B cell (primary cell): ENCODE measurements at regions not wholly inside any gene's neighbourhood (a gene's known extent, or its start where the extent isn't known, plus 50 kb on each side); places are given as distances from the start of the nearest gene placed in this dataset.
"Not testable (repeated sequence)": the region's sequence is repeated elsewhere in the genome, so short reads cannot be mapped to it uniquely, and the experiment has no call there.

Experiments used
- ATAC-seq: fragments of 200-7000 bp; cut with Tn5 transposase; one replicate; pipeline ENCODE4 v1.10.0; 2021; ENCODE audit warnings: low read depth, mild to moderate bottlenecking, moderate number of reproducible peaks, moderate library complexity
- CTCF ChIA-PET: fragments of 350-600 bp; sonication (Branson Sonifier 250); formaldehyde crosslinking; loops from one replicate; lab custom pipeline; 2021; ENCODE audit warnings: antibody characterized with exemption, inconsistent platforms; lab: Charles Lee
- POLR2A ChIA-PET: fragments of 350-600 bp; sonication (Branson Sonifier 250); formaldehyde crosslinking; loops from one replicate; lab custom pipeline; 2021; ENCODE audit warnings: antibody characterized with exemption; lab: Charles Lee
- DNase-seq: peaks from one replicate; pipeline ENCODE4 v3.0.0; 2013
- H2AFZ ChIP-seq: 2 replicates; pipeline ENCODE4 v1.6.1; 2012; ENCODE audit warnings: mild to moderate bottlenecking, low read depth, low read length; ENCODE audit not compliant: insufficient read depth, poor library complexity, severe bottlenecking
- H3K27ac ChIP-seq, 2 donors: 1 replicate in 1 of 2; 2 replicates in 1 of 2; pipeline ENCODE4 v1.5.1; 2012 to 2013; ENCODE audit warnings: low read length in 2 of 2, mild to moderate bottlenecking in 2 of 2, moderate library complexity in 1 of 2
- H3K27me3 ChIP-seq, 4 experiments: fragments of 200-600 bp in 1 of 4; sonication (generic) in 1 of 4; replicated peaks in 1 of 4; 1 replicate in 2 of 4; 2 replicates in 2 of 4; pipeline versions ENCODE4 v1.6.1 to v1.7.0; 2013 to 2016; ENCODE audit warnings: low read length in 3 of 4, mild to moderate bottlenecking in 2 of 4, mixed read lengths in 1 of 4, moderate library complexity in 1 of 4; ENCODE audit not compliant: insufficient read depth in 4 of 4, control insufficient read depth in 3 of 4; ENCODE audit errors: control extremely low read depth in 1 of 4
- H3K36me3 ChIP-seq, 2 experiments: replicated peaks in 1 of 2; 1 replicate in 1 of 2; 2 replicates in 1 of 2; pipeline versions ENCODE4 v1.6.1 to v1.7.1; 2013; ENCODE audit warnings: low read length in 1 of 2; ENCODE audit not compliant: insufficient read depth in 2 of 2, control insufficient read depth in 1 of 2; ENCODE audit errors: control extremely low read depth in 1 of 2, extremely low read depth in 1 of 2
- H3K4me1 ChIP-seq, 2 donors: fragments of 200-600 bp in 1 of 2; sonication (generic) in 1 of 2; 1 replicate in 1 of 2; 2 replicates in 1 of 2; pipeline versions ENCODE4 v1.5.1 to v1.6.1; 2013 to 2017; ENCODE audit warnings: low read length in 2 of 2; ENCODE audit not compliant: control insufficient read depth in 2 of 2, insufficient read depth in 2 of 2
- H3K4me2 ChIP-seq: replicated peaks from 2 replicates; pipeline ENCODE3; 2012; ENCODE audit warnings: mild to moderate bottlenecking, low read depth, low read length; ENCODE audit not compliant: poor library complexity, severe bottlenecking
- H3K4me3 ChIP-seq, 5 experiments: fragments of 200-600 bp in 1 of 5; sonication (generic) in 1 of 5; 1 replicate in 3 of 5; 2 replicates in 2 of 5; pipeline versions ENCODE4 v1.5.1 to v1.7.0; 2011 to 2016; ENCODE audit warnings: low read length in 4 of 5, mild to moderate bottlenecking in 4 of 5, low read depth in 2 of 5, control low read depth in 1 of 5, moderate library complexity in 1 of 5; ENCODE audit not compliant: insufficient read depth in 1 of 5; ENCODE audit errors: control extremely low read depth in 1 of 5, extremely low read depth in 1 of 5
- H3K79me2 ChIP-seq: fragments of 200-600 bp; sonication (generic); one replicate; pipeline ENCODE4 v1.6.0; 2016; ENCODE audit warnings: low read length; ENCODE audit not compliant: control insufficient read depth, insufficient read depth
- H3K9ac ChIP-seq: fragments of 200-600 bp; sonication (generic); 2 replicates; pipeline ENCODE4 v1.6.1; 2017; ENCODE audit warnings: mild to moderate bottlenecking, low read length, moderate library complexity
- H3K9me3 ChIP-seq, 3 donors: one replicate each; pipeline versions ENCODE4 v1.6.1 to v1.7.1; 2013; ENCODE audit warnings: low read length in 2 of 3; ENCODE audit not compliant: control insufficient read depth in 2 of 3, insufficient read depth in 1 of 3; ENCODE audit errors: control extremely low read depth in 1 of 3
- H4K20me1 ChIP-seq: 2 replicates; pipeline ENCODE4 v1.6.0; 2012; ENCODE audit warnings: mild to moderate bottlenecking, low read length; ENCODE audit not compliant: insufficient read depth, control insufficient read depth, poor library complexity, severe bottlenecking
- H3K27ac Mint-ChIP-seq: one replicate; pipeline ENCODE4 v1.8.0; 2021; ENCODE audit warnings: mixed read lengths
- H3K27me3 Mint-ChIP-seq: one replicate; pipeline ENCODE4 v1.8.0; 2021; ENCODE audit warnings: mixed read lengths
- H3K4me1 Mint-ChIP-seq: one replicate; pipeline ENCODE4 v1.8.0; 2021; ENCODE audit warnings: mixed read lengths
- H3K4me3 Mint-ChIP-seq: one replicate; pipeline ENCODE4 v1.8.0; 2021; ENCODE audit warnings: mixed read lengths
- H3K9me3 Mint-ChIP-seq: one replicate; pipeline ENCODE4 v1.8.0; 2022; ENCODE audit warnings: mixed read lengths; ENCODE audit not compliant: insufficient read depth
- EZH2 ChIP-seq: IDR thresholded peaks from 2 replicates; pipeline ENCODE4 v1.6.1; 2012; ENCODE audit warnings: borderline replicate concordance, low read depth, mild to moderate bottlenecking, moderate library complexity, low read length; ENCODE audit not compliant: insufficient read depth, poor library complexity, severe bottlenecking
- WGBS: methylation state at CpG from one replicate; pipeline ENCODE4 v1.1.5; 2013; ENCODE audit warnings: missing lambda C conversion rate; ENCODE audit not compliant: insufficient coverage; 5-methylcytosine and 5-hydroxymethylcytosine counted together
- intact Hi-C: fragments of 100-400 bp; cut with micrococcal nuclease; formaldehyde crosslinking; loops from one replicate; pipeline ENCODE4 v1.10.0; 2022
- TF ChIP-seq, protein P1 (sequence below): fragments of 200-600 bp; IDR thresholded peaks from one replicate; pipeline ENCODE4 v1.8.0; 2022; ENCODE audit warnings: antibody characterized with exemption, mild to moderate bottlenecking

DNA sequence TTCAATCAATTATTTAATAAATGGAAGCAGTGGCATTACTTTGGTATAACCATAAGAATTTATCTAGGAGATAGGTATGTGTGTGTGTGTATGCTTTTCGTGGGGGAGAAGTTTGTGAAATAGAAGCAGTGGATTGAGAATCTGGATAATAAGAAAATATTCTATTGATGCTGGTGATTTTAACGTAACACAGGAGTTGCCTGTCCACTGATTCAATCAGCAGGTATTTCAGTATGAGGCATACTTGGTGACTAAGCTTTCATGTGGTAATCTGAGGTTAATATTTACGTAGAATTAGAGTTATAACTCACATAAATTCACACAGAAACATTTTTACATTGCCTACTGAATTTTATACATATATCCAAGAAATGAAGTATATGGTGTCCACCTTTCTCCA, 568.0 kb downstream of the ZWINT start:
- Histone ChIP-seq H3K27me3 (no peaks in the 10 kb centered on the region), H3K79me2 (no peaks in the 10 kb centered on the region), H3K4me2 (no peak overlapping the region), H3K9ac (no peak overlapping the region), H3K27ac (no peak overlapping the region), H3K9me3 (no peaks in the 10 kb centered on the region), H3K4me3 (no peak overlapping the region), H3K4me1 (no peaks in the 10 kb centered on the region), H3K36me3 (no peaks in the 10 kb centered on the region), H2AFZ (no peak overlapping the region), H4K20me1 (no peaks in the 10 kb centered on the region)
- TF ChIP-seq EZH2: no peak
- TF ChIP-seq, protein P1, sequence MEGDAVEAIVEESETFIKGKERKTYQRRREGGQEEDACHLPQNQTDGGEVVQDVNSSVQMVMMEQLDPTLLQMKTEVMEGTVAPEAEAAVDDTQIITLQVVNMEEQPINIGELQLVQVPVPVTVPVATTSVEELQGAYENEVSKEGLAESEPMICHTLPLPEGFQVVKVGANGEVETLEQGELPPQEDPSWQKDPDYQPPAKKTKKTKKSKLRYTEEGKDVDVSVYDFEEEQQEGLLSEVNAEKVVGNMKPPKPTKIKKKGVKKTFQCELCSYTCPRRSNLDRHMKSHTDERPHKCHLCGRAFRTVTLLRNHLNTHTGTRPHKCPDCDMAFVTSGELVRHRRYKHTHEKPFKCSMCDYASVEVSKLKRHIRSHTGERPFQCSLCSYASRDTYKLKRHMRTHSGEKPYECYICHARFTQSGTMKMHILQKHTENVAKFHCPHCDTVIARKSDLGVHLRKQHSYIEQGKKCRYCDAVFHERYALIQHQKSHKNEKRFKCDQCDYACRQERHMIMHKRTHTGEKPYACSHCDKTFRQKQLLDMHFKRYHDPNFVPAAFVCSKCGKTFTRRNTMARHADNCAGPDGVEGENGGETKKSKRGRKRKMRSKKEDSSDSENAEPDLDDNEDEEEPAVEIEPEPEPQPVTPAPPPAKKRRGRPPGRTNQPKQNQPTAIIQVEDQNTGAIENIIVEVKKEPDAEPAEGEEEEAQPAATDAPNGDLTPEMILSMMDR: no peak
- POLR2A ChIA-PET: no interaction called here
- H3K4me3 Mint-ChIP-seq: no peak overlapping the region
- ATAC-seq (no peak), DNase-seq (no peak)
- no peaks in the 10 kb centered on the region for H3K9me3 Mint-ChIP-seq
- WGBS: 67% methylated on average over 2 of the region's 3 CpGs
- no peak overlapping the region for H3K27ac Mint-ChIP-seq
- CTCF ChIA-PET: no interaction called here
- no peaks in the 10 kb centered on the region for H3K4me1 Mint-ChIP-seq
- intact Hi-C loops: no loop called here
- no peaks in the 10 kb centered on the region for H3K27me3 Mint-ChIP-seq

DNA sequence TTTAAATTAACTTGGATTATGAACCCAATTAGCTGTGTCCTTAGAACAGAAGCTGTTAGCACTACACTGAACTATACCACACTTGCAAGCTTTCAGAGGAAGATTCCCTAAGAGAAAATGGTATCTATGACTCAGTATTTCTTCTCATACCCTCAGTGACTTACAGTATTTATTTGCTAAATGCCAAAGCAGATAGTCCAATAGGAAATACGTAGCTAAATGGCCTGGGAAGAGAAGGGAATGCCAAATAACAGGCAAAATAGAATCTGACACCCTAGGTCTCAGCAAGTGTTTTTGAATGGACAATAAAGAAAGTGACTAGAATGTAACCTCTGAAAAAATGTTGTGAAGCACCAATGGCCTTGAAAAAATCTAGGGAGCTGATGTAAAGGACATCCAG, 570.8 kb downstream of the ZWINT start:
- CTCF ChIA-PET, H3K4me3 Mint-ChIP-seq, H2AFZ ChIP-seq, H3K36me3 ChIP-seq, H3K9me3 Mint-ChIP-seq, ATAC-seq, H3K27me3 ChIP-seq, H3K4me2 ChIP-seq, H3K27me3 Mint-ChIP-seq, H4K20me1 ChIP-seq, intact Hi-C loops, H3K4me1 Mint-ChIP-seq, POLR2A ChIA-PET, H3K9ac ChIP-seq, H3K4me1 ChIP-seq, H3K27ac Mint-ChIP-seq, DNase-seq, H3K79me2 ChIP-seq, H3K27ac ChIP-seq, H3K9me3 ChIP-seq, H3K4me3 ChIP-seq: not testable (repeated sequence)
- no CpG with 5 or more reads among the region's 1 CpG for WGBS
